Muscle of back (tissue), 3 donors: ENCODE measurements at regions not wholly inside any gene's neighbourhood (a gene's known extent, or its start where the extent isn't known, plus 50 kb on each side); places are given as distances from the start of the nearest gene placed in this dataset.
"Not testable (repeated sequence)": the region's sequence is repeated elsewhere in the genome, so short reads cannot be mapped to it uniquely, and the experiment has no call there.

Experiments
- DNase-seq, 3 donors: peaks; one replicate each; pipeline versions ENCODE4 v3.0.0 to v3.0.0-alpha.2; 2013

GRCh38 chr11:67873223-67873622 is 130.7 kb downstream of the UNC93B1 start:
- not testable (repeated sequence) for DNase-seq

DNA sequence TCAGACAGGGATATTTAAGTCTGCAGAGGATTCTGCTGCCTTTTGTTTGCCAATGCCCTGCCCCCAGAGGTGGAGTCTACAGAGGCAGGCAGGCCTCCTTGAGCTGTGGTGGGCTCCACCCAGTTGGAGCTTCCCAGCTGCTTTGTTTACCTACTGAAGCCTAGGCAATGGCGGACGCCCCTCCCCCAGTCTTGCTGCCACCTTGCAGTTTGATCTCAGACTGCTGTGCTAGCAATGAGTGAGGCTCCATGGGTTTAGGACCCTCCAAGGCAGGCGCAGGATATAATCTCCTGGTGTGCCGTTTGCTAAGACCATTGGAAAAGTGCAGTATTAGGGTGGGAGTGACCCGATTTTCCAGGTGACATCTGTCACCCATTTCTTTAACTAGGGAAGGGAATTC is 132.7 kb downstream of the UNC93B1 start:
- not testable (repeated sequence) for DNase-seq

GRCh38 chr11:67862896-67863295 is 141.0 kb downstream of the UNC93B1 start:
- not testable (repeated sequence) for DNase-seq

GRCh38 chr11:67859513-67860161 is 144.3 kb downstream of the UNC93B1 start:
- DNase-seq, result not testable (repeated sequence)

GRCh38 chr11:67850747-67851146 is 153.2 kb downstream of the UNC93B1 start:
- DNase-seq, result not testable (repeated sequence)

DNA sequence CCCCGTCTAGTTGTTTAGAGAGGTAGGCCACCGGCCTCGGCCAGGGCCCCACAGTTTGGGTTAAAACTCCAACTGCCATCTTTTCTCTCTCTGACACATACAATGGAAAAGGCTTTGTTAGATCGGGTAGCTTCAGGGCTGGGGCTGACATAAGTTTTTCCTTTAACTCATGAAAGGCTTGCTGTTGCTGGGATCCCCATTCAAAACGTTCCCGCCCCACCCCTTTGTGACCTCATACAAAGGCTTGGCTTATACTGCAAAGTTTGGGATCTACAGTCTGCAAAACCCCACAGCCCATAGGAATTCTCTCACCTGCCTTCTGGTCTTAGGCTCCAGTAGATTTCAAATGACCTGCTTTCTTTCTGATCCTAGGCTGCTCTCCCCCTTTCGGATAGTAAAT is 154.1 kb downstream of the UNC93B1 start:
- DNase-seq, result not testable (repeated sequence)

GRCh38 chr11:67847896-67848875 is 155.7 kb downstream of the UNC93B1 start:
- not testable (repeated sequence) for DNase-seq

DNA sequence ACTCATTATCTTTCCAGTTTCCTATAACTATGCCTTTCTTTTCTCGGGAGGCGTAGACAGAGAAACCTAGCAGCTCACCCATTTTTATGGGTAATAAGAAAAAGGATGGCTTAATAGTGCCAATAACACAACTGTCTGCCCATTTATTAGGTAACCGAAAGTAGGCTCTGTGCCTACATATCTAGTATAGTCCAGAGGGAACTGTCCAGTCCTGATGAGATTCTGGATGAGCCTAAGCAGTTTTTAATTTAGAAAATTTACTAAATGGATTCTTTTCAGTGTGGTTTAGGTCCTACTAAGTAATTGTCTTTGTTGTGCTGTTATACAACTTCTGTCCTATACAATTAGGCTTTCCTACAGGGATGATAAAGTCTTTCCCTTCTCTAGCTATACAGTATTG is 157.6 kb downstream of the UNC93B1 start:
- not testable (repeated sequence) for DNase-seq

GRCh38 chr11:67845296-67845695 is 158.6 kb downstream of the UNC93B1 start:
- DNase-seq, result not testable (repeated sequence)

DNA sequence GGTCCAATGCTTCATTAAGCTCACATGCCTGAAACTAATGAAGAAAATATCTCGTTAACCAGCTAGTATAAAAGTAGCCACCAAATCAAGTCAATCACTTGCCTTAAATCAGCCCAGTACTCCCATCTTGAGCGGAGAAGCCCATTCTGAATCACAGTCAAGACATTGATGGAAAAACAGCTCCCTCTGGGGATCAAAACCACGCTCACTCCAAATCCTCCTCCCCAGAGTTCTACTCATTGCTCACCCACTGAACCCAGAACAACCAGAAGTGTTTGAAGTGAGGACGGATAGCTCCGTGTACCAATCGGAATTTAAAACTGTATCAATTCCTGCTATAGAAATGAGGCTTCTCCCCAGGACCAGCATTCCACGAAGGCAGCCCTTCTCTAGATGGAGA is 163.3 kb downstream of the UNC93B1 start:
- not testable (repeated sequence) for DNase-seq

GRCh38 chr11:67830152-67830551 is 155.7 kb upstream of the ALDH3B2 start:
- DNase-seq, result not testable (repeated sequence)

DNA sequence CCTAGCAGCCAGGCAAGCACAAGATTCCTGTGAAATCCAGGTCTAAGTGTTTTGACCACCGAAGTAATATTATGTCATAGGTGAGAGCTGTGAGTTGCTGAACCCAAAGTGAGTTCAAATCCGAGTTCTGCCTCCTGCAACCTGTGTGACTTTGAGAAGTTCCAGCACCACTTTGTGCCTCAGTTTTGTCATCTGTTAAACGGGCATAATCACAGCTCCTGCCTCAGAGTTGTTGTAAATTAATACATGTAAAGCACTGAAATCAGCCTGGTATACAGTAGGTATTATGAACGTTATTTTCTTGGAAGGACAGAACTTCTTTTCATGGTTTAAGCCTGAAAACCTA is 152.5 kb upstream of the ALDH3B2 start:
- DNase-seq, result not testable (repeated sequence)

DNA sequence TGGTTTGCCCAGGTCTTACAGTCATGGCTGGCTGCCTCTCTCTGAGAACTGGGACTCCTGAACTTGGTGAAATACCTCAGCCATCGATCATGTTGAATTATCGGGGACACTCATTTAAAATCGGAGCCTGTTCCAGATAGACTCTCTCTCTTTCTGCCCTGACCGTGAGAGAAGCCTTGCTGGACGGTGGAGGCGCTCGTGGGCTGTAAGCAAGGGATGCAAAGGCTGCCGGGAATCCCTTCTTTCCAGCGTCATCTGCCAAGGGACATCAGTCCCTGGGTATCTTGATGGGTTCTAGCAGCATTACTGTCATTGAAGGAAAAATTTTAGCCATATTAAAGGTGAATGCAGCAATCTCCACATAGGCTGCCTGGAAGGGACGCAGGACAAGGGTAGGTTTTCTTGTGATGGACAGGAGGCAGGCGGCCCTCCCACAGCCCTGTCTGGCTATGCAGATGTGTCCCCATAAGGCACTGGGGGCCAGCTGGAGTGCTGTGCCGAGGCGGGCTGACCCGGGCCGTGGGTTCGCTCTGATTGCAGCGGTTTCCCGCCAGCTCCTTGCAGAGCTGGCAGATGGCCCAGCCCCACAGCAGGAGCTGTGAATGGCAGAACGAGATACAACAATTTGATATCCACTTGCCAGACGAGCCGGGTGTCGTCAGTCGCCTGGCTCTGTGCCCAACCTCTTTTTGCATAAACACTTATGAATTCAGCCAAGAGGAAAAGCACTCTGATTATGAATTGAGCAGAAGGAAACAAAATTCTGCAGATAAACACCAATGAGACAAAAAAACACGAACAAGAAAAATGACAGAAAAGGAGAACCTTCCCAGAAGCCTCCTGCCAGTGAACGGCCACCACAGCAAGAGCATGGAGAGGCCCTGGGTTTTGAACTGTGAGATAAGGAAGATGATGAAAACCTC is 151.9 kb upstream of the ALDH3B2 start:
- peak; percentile 36 to 71 (median 64) for DNase-seq

GRCh38 chr11:67824861-67825260 is 150.4 kb upstream of the ALDH3B2 start:
- not testable (repeated sequence) for DNase-seq

DNA sequence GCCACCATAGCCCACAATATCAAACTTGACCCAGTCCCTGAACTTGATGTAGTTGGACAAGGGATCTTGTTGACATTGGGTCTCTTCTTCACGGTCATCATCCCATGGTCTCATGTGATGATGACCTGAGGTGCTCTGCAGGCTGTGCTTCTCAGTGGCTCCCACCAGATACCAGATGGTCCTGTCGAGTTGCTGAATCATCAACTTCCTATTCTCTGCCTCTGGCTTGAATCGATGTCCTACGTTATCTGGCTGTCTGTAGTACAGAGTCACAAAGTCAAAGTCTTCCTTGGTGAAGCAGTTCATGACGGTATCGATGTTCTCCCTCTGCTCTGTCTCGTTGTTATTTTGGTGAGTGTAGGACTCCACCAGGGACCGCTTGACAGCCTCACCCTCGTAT is 145.7 kb upstream of the ALDH3B2 start:
- DNase-seq, result no peak

- DNase-seq, result not testable (repeated sequence)
These were observed 143.1 kb upstream of the ALDH3B2 start for GRCh38 chr11:67817558-67817957.

GRCh38 chr11:67809301-67809700 is 134.9 kb upstream of the ALDH3B2 start:
- peak in 1 of 3 donors; percentile 38 for DNase-seq

DNA sequence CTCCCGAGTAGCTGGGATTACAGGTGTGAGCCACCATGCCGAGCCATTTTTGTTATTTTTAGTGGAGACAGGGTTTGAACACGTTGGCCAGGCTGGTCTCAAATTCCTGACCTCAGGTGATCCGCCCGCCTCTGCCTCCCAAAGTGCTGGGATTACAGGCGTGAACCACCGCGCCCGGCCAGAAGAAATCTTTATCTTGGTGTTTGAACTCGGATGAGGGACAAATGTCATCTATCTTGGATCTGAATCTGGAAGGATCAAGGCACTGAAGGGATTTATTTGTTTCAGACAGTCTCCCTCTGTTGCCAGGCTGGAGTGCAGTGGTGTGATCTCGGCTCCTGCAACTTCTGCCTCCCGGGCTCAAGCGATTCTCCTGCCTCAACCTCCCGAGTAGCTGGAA is 133.5 kb upstream of the ALDH3B2 start:
- DNase-seq, result not testable (repeated sequence)

DNA sequence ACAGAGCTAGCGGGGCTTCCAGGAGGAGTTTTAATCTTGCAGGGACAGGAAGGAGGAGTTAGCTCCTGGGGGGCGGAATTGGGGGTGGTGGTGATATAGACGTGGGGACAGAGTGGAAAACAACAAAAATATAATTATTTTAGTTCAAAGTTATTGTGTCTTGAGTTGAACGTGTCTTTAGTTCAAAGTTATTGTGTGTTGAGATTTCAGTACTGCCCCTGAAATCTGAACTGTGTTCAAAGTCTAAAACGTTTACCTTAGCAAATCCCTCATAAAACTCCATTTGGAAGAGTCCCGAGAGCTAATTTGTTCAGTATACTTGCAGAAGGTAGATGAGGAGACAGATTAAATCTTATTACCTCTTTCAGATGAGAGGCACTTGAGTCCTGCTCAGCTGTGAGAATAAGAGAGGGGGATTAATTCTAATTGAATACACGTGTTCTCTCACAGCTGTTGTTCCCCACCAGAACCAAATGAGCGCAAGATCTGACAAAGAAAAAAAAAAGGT is 132.4 kb upstream of the ALDH3B2 start:
- DNase-seq, result not testable (repeated sequence)

DNA sequence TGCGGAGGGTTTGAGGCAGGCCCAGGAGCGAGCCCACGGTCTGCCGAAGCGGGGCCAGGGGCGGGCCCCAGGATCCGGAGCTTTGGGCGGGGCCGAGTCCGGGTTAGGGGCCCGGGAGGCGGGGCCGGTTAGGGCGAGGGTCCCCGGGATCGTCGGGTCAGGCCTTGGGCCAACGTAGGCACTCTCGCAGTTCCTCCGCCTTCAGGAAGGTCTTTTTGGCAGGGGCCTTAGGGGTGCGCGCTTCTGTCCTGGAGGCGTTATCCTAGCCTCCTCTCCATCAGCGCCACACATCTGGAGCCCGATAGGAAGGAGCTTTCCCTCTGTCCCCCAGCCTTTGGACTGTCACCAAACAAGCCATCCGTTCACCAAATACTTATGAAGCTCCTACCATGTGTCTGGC is 131.8 kb upstream of the ALDH3B2 start:
- DNase-seq, result peak in 2 of 3 donors; percentile 16 to 72
